VCaP (cell line): ENCODE measurements at regions not wholly inside any gene's neighbourhood (a gene's known extent, or its start where the extent isn't known, plus 50 kb on each side); places are given as distances from the start of the nearest gene placed in this dataset.
"Not testable (repeated sequence)": the region's sequence is repeated elsewhere in the genome, so short reads cannot be mapped to it uniquely, and the experiment has no call there.

ENCODE experiments used
- H3K27ac ChIP-seq: fragments of 450-650 bp; 2 replicates; pipeline ENCODE4 v1.5.1; 2017
- CTCF ChIP-seq: fragments of 450-650 bp; conservative IDR thresholded peaks from 2 replicates; pipeline ENCODE4 v1.5.1; 2017; ENCODE audit warnings: mild to moderate bottlenecking, moderate library complexity

- TF ChIP-seq CTCF, result no peak
- H3K27ac ChIP-seq, result no peak overlapping the region
Measured at GRCh38 chr7:33796538-33796937, 108.8 kb upstream of the BMPER start.

GRCh38 chr7:33797512-33797911 lies 107.8 kb upstream of the BMPER start:
- not testable (repeated sequence) for H3K27ac ChIP-seq

GRCh38 chr7:33798686-33799325 lies 106.5 kb upstream of the BMPER start:
- TF ChIP-seq CTCF, result no peak

GRCh38 chr7:33799766-33800165 lies 105.6 kb upstream of the BMPER start:
- H3K27ac ChIP-seq, result no peak overlapping the region
- TF ChIP-seq CTCF, result no peak

More at GRCh38 chr7:33798686-33799325, 106.5 kb upstream of the BMPER start:
- no peak overlapping the region for H3K27ac ChIP-seq

- H3K27ac ChIP-seq, result no peak overlapping the region
- no peak for TF ChIP-seq CTCF
Measured at GRCh38 chr7:33802600-33802999, 102.7 kb upstream of the BMPER start.

GRCh38 chr7:33804140-33804660 lies 101.1 kb upstream of the BMPER start:
- TF ChIP-seq CTCF, result no peak
- H3K27ac ChIP-seq, result no peak overlapping the region

- no peak overlapping the region for H3K27ac ChIP-seq
- no peak for TF ChIP-seq CTCF
Measured at GRCh38 chr7:33805630-33806233, 99.6 kb upstream of the BMPER start.
